GM13976 (cell line): ENCODE measurements at regions not wholly inside any gene's neighbourhood (a gene's known extent, or its start where the extent isn't known, plus 50 kb on each side); places are given as distances from the start of the nearest gene placed in this dataset.

ENCODE experiments used
- DNase-seq: peaks from one replicate; pipeline ENCODE4 v3.0.0; 2012; ENCODE audit warnings: low spot score
- CTCF ChIP-seq: IDR thresholded peaks from 2 replicates; pipeline ENCODE4 v1.5.1; 2012; ENCODE audit warnings: borderline replicate concordance, mild to moderate bottlenecking; ENCODE audit not compliant: insufficient read depth; ENCODE audit errors: extremely low read depth, missing control alignments, control extremely low read depth
- in situ Hi-C: fragments of 300-500 bp; cut with MboI; formaldehyde crosslinking; loops from one replicate; pipeline ENCODE4 v1.12.0; 2022; ENCODE audit warnings: low sequenced_read_pairs, mixed read lengths, inconsistent platforms; ENCODE audit not compliant: unreplicated experiment

DNA sequence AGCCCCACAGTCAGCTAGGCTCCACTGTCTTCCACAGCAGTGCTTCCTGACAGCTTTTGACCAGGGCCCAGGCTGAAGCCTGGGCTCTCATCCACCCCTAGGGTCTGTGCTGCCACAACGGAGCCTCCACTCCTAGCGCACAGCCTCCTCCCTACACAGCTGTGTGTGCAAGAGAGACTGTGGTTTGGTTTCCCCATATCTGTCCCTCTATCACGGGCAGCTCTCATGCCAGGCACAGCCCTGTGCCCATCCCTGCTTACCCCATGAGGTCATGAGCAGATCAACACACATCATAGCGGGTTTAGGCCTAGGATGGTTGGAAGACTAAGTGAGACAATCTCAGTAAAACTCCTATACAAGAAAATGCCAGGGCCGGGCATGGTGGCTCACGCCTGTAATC is 61.7 kb upstream of the PLXNA4 start:
- no peak for DNase-seq
- TF ChIP-seq CTCF, result no peak
- in situ Hi-C loops, result no loop called here

DNA sequence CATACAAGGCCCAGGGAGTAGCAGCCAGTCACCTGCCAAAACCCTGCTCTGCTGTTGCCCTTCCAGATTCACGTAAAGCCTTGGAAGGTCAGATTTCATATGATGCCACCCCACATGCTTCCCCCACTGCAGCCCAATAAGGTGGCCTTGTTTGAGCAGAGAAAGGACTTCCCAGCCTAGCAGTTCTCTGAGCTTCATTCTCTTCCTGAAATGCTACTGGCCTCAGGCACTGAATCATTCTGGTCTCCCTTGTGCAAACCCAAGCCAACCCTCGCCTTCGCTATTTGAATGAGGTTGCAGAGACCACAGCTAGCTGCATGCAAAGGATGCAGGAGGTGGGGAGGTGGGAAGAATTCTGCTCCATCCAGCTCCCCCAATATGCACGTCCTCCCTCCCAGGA is 60.3 kb upstream of the PLXNA4 start:
- in situ Hi-C loops, result no loop called here
- no peak for TF ChIP-seq CTCF
- DNase-seq, result no peak

GRCh38 chr7:132635127-132635526 is 58.9 kb upstream of the PLXNA4 start:
- no peak for DNase-seq
- no peak for TF ChIP-seq CTCF
- in situ Hi-C loops, result no loop called here

DNA sequence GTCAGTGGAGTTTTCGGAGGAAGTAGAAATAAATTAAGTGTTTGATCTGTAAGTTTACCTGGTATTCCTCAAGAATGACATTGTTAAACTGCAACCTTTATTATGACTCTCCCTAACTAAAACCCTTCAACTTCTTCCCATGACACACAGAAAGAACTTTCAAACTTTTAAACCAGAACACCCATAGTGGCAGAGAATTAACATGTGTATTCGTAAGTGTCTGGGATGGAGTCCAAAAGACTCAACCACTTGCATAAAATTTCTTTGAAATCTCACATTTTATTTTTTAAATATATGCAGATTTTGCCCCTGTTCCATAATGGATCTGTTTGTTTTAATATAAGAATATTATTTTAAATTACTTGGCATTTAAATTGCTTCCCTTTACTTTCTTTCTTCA is 54.6 kb upstream of the PLXNA4 start:
- in situ Hi-C loops, result no loop called here
- no peak for DNase-seq
- no peak for TF ChIP-seq CTCF
